GM12874 (cell line): ENCODE measurements at regions not wholly inside any gene's neighbourhood (a gene's known extent, or its start where the extent isn't known, plus 50 kb on each side); places are given as distances from the start of the nearest gene placed in this dataset.

ENCODE experiments used
- CTCF ChIP-seq: IDR thresholded peaks from 2 replicates; pipeline ENCODE4 v1.5.1; 2011; ENCODE audit warnings: low read depth, mild to moderate bottlenecking, control low read depth, low read length, moderate library complexity; ENCODE audit not compliant: insufficient read depth

DNA sequence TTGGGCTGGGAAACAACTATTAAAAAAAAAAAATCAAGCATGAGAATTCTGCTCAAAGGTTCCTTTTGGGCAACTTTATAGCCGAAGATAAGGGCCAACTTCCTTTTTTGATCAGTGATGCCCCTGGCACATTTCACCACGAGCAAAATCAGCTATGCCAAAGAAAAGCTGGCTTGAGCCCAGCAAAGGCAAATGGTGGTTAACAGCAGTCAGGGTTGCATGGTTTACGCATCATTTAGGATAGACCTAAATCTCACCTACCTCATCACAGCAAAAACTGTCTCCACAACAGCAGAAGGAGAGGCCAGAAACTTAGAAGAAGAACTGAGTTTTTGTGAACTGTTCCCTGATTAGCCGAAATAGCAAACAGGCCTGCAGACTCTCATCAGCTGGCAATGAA lies 220.1 kb upstream of the CDIN1 start:
- no peak for TF ChIP-seq CTCF

DNA sequence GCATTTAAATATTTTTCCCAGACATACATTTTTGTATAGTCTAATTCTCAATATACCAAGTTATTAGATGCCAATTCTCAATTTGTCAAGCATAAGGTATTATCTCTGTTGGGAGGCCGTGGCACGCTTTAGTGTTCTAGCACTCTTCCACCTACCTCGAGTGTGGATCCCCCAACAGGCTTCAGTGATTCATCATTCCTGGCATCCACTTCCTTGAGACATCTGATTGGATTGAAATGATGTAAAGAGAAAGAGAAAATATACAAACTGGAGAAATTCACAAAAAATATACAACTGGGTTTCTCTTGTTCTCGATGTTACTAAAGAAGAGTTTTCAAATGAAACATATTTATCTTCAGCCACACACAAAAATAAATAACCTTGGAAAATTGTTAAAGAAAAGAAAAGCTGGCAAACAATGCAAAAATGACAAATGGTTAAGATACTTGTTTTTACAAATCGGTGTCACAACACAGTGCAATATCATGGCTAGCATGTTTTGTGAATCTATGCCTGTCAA lies 218.0 kb upstream of the CDIN1 start:
- no peak for TF ChIP-seq CTCF

DNA sequence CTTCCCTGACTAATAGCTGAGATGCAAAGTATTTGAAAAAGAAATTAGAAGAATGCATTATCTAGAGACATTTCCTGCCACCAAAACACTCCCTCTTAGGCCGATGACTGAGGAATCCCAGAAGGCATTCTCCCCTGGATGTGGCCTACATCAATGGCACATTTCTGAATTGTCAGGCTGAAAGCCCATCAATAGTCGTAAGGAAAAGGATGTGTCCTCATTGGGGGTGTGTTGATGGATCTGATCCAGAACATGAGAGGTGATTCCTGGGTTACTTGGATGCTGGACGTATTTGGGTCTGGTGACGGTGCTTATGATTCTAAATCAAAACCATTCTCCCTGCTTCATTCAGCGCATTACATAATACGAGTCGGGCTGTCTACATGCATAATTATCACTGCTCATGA lies 216.9 kb upstream of the CDIN1 start:
- TF ChIP-seq CTCF = no peak

DNA sequence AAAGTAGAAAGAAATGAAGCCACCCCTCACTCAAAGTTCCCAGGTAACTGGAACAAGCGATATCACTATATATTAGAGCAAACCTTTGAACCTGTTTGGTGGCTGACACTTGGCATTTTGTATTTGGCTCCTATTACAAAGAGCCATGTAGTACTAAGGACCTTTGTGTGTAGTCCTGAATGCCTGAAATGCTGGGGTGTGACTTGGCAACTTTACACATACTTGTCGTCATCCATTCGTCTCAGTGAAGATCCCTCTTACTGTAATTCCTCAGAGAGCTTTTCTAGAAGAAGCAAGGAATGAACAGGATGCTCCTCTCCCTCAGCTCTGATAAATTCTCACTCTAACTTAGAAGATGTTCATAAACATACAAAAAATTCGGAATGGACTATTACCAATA lies 216.1 kb upstream of the CDIN1 start:
- TF ChIP-seq CTCF = no peak

DNA sequence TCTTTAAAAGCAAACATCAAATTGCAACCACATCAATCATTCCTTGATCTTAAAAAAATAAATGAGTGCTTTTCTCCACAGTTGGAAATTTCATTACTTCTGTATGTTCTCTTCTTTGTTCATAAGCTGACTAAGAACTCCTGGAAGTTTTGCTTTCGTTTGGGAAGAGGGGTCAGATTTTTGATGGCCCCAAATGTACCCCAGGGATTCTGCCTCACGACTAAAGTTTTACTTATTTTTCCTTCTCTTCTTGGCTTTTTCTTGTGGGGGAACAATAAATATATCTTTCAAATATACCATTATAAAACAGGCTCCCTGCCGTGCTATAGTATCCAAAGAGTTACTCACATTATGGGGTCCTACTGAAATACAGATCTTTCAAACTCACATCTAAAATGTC lies 215.0 kb upstream of the CDIN1 start:
- TF ChIP-seq CTCF = no peak

GRCh38 chr15:36365963-36366362 lies 213.5 kb upstream of the CDIN1 start:
- TF ChIP-seq CTCF = no peak

- no peak for TF ChIP-seq CTCF
These were observed 209.2 kb upstream of the CDIN1 start for GRCh38 chr15:36370051-36370730.
